ENCODE measurements at regions not wholly inside any gene's neighbourhood (a gene's known extent, or its start where the extent isn't known, plus 50 kb on each side); places are given as distances from the start of the nearest gene placed in this dataset.
A peak's percentile ranks its signal among the peaks of the same experiment; 100 is the strongest.

DNA sequence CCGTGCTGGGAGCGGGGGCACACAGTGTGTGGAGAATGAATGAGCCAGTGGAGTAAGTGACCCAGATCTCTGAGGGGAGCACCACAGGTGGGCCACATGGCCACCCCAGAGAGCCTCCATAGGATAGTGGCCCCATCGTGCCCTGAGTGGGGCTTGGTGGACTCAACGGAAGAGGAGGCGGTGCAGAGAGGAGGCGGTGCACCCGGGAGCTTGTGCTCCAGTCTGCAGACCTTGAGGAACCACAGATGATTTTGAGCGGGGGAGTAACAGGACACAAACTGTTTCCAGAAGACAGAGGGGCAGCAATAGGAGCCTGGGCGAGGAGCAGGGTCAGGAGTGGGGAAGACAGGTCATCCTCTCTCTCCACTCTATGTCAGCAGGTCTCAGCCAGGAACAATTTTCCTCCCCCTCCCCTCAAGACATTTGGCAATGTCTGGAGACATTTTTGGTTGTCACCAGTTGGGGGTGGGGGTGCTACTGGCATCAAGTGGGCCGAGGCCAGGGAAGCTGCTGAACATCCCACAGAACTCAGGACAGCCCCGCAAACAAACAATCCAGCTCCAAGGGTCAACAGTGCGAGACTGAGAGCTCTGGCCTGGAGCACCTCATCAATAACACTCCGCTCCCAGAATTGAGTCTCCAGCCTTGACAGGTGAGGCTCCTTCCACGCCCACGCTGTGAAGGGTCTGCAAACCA, 182.2 kb downstream of the USP12 start:
- H3K36me3 ChIP-seq (replicated peaks in 1 of 2; ENCODE audit: control insufficient read depth in 1 of 2, insufficient read depth in 2 of 2, low read length in 2 of 2): no peaks in the 10 kb centered on the region
- H3K27ac ChIP-seq (ENCODE audit: low read depth in 1 of 2, low read length in 2 of 2): no peak overlapping the region
- no peaks in the 10 kb centered on the region for H4K20me1 ChIP-seq (ENCODE audit: insufficient read depth, low read length)
- no peak for DNase-seq
- TF ChIP-seq, protein P1, sequence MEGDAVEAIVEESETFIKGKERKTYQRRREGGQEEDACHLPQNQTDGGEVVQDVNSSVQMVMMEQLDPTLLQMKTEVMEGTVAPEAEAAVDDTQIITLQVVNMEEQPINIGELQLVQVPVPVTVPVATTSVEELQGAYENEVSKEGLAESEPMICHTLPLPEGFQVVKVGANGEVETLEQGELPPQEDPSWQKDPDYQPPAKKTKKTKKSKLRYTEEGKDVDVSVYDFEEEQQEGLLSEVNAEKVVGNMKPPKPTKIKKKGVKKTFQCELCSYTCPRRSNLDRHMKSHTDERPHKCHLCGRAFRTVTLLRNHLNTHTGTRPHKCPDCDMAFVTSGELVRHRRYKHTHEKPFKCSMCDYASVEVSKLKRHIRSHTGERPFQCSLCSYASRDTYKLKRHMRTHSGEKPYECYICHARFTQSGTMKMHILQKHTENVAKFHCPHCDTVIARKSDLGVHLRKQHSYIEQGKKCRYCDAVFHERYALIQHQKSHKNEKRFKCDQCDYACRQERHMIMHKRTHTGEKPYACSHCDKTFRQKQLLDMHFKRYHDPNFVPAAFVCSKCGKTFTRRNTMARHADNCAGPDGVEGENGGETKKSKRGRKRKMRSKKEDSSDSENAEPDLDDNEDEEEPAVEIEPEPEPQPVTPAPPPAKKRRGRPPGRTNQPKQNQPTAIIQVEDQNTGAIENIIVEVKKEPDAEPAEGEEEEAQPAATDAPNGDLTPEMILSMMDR (IDR thresholded peaks at IDR 0.05): no peak
- Mint-ChIP-seq H3K36me3 (no peaks in the 10 kb centered on the region), H3K27me3 (ENCODE audit: low read depth in 3 of 3) (peaks cover 0 to 6% (median 1%) of the 10 kb centered on the region in 3 donors), H3K27ac (peak overlapping the region in 2 of 7 donors; percentile 4 to 22), H3K4me1 (peaks cover 2% of the 10 kb centered on the region), H3K9me3 (peaks cover 0 to 1% (median 0%) of the 10 kb centered on the region in 7 donors), H3K4me3 (no peak overlapping the region)
- H3K4me1 ChIP-seq (ENCODE audit: control insufficient read depth in 1 of 2, insufficient read depth in 2 of 2, low read length in 2 of 2): no peaks in the 10 kb centered on the region
- H3K4me3 ChIP-seq (replicated peaks in 1 of 3; ENCODE audit: low read depth in 2 of 3, low read length in 3 of 3): no peak overlapping the region
- H3K9ac ChIP-seq (ENCODE audit: insufficient read depth, low read length, poor library complexity, severe bottlenecking): no peak overlapping the region
- no peak overlapping the region for H2AFZ ChIP-seq (ENCODE audit: insufficient read depth, low read depth, low read length, poor library complexity, severe bottlenecking)
- no peaks in the 10 kb centered on the region for H3K27me3 ChIP-seq (ENCODE audit: control insufficient read depth in 2 of 2, insufficient read depth in 2 of 2, low read length in 2 of 2)
- H3K9me3 ChIP-seq (replicated peaks in 1 of 2; ENCODE audit: control insufficient read depth in 1 of 2, insufficient read depth in 1 of 2, low read length in 2 of 2): no peaks in the 10 kb centered on the region
- intact Hi-C loops (cut with micrococcal nuclease): loop anchor here (5.0 to 10.0 kb wide), 6 partner anchors 293 to 995 kb away; partner anchors contain the start of gene URAD (in 1 of the 2)
- H3K79me2 ChIP-seq (ENCODE audit: insufficient read depth, low read length): no peaks in the 10 kb centered on the region
- H3K4me2 ChIP-seq (replicated peaks; ENCODE audit: extremely low read depth, low read length, poor library complexity, severe bottlenecking): no peak overlapping the region
- WGBS (ENCODE audit: insufficient coverage): 97% methylated on average over 7 of the region's 15 CpGs

DNA sequence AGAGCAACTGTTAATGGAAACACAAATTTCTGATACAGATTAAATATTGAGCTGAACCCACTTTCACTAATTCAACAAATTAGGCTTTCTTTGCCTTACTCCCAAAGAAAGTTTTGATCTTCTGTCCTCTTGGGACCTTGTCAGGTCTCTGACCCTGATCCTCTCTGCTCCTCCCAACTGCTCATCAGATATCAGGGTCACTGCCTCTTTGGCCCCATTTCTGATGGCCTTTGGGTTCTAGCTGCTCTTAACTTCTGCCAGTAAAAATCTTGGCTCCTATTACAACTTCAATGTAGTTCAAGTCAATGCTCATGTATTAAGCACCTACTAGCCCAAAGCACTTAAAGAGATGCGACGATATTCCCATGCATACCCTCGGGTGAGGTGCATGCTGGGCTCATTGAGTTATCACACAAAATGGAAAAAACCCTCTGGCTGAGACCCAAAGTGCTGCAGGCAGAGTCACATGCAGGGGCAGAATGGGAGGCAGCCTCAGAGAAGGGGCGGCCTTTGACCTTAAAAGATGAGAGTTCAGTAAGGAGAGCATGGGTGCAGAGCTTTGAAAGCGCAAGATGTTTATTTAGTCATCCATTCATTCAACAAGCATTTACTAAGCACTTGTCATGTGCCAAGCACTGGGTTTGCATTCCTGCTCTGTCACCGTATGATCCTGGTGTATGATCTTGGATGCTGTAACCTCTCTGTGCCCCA, 183.4 kb downstream of the USP12 start:
- H3K27ac ChIP-seq (ENCODE audit: low read depth in 1 of 2, low read length in 2 of 2): no peak overlapping the region
- no peak overlapping the region for H3K4me3 ChIP-seq (replicated peaks in 1 of 3; ENCODE audit: low read depth in 2 of 3, low read length in 3 of 3)
- intact Hi-C loops (cut with micrococcal nuclease): loop anchor here (5.0 to 10.0 kb wide), 6 partner anchors 294 to 997 kb away; partner anchors contain the start of gene URAD (in 1 of the 2)
- no peak overlapping the region for H3K4me2 ChIP-seq (replicated peaks; ENCODE audit: extremely low read depth, low read length, poor library complexity, severe bottlenecking)
- no peak overlapping the region for H2AFZ ChIP-seq (ENCODE audit: insufficient read depth, low read depth, low read length, poor library complexity, severe bottlenecking)
- H3K4me1 ChIP-seq (ENCODE audit: control insufficient read depth in 1 of 2, insufficient read depth in 2 of 2, low read length in 2 of 2): peaks cover 6 to 7% of the 10 kb centered on the region in 2 donors
- no peak for DNase-seq
- H3K36me3 Mint-ChIP-seq: no peaks in the 10 kb centered on the region
- no peaks in the 10 kb centered on the region for H3K9me3 ChIP-seq (replicated peaks in 1 of 2; ENCODE audit: control insufficient read depth in 1 of 2, insufficient read depth in 1 of 2, low read length in 2 of 2)
- peaks cover 0 to 1% (median 0%) of the 10 kb centered on the region in 7 donors for H3K9me3 Mint-ChIP-seq
- 94% methylated on average over 5 of the region's 6 CpGs for WGBS (ENCODE audit: insufficient coverage)
- H3K4me1 Mint-ChIP-seq: peaks cover 10% of the 10 kb centered on the region
- TF ChIP-seq, protein P1 (IDR thresholded peaks at IDR 0.05): no peak
- no peak overlapping the region for H3K4me3 Mint-ChIP-seq
- H3K27ac Mint-ChIP-seq: peak overlapping the region in 1 of 7 donors; percentile 34
- no peaks in the 10 kb centered on the region for H3K79me2 ChIP-seq (ENCODE audit: insufficient read depth, low read length)
- no peaks in the 10 kb centered on the region for H4K20me1 ChIP-seq (ENCODE audit: insufficient read depth, low read length)
- no peak overlapping the region for H3K9ac ChIP-seq (ENCODE audit: insufficient read depth, low read length, poor library complexity, severe bottlenecking)
- H3K27me3 Mint-ChIP-seq (ENCODE audit: low read depth in 3 of 3): peaks cover 0 to 6% (median 1%) of the 10 kb centered on the region in 3 donors
- H3K36me3 ChIP-seq (replicated peaks in 1 of 2; ENCODE audit: control insufficient read depth in 1 of 2, insufficient read depth in 2 of 2, low read length in 2 of 2): no peaks in the 10 kb centered on the region
- no peaks in the 10 kb centered on the region for H3K27me3 ChIP-seq (ENCODE audit: control insufficient read depth in 2 of 2, insufficient read depth in 2 of 2, low read length in 2 of 2)

Data from CD14-positive monocyte (primary cell).